PFSK-1 (cell line): ENCODE measurements at regions not wholly inside any gene's neighbourhood (a gene's known extent, or its start where the extent isn't known, plus 50 kb on each side); places are given as distances from the start of the nearest gene placed in this dataset.

Source experiments
- FOXP2 ChIP-seq: optimal IDR thresholded peaks from 2 replicates; pipeline ENCODE3; 2011; ENCODE audit warnings: borderline replicate concordance, control low read depth, inconsistent platforms; ENCODE audit not compliant: insufficient read depth; ENCODE audit errors: extremely low read length, extremely low read depth
- POLR2AphosphoS5 ChIP-seq: IDR thresholded peaks from 2 replicates; pipeline ENCODE4 v1.6.1; 2012; ENCODE audit warnings: low read depth, mild to moderate bottlenecking, control low read depth, low read length, moderate library complexity
- SIN3A ChIP-seq: IDR thresholded peaks from 2 replicates; pipeline ENCODE4 v1.6.1; 2012; ENCODE audit warnings: mild to moderate bottlenecking, low read length, moderate library complexity, borderline replicate concordance; ENCODE audit not compliant: insufficient read depth
- TAF1 ChIP-seq: IDR thresholded peaks from 2 replicates; pipeline ENCODE4 v1.6.1; 2012; ENCODE audit warnings: low read length, control low read depth, borderline replicate concordance; ENCODE audit not compliant: insufficient read depth
- TF ChIP-seq, protein P1 (sequence below), 2 experiments: IDR thresholded peaks; 2 replicates each; pipeline versions ENCODE4 v1.6.1 to v1.8.0; 2011 to 2012; ENCODE audit warnings: low read depth in 2 of 2, low read length in 2 of 2, control low read depth in 1 of 2, inconsistent platforms in 1 of 2, mild to moderate bottlenecking in 1 of 2, moderate library complexity in 1 of 2; ENCODE audit not compliant: insufficient read depth in 1 of 2

- TF ChIP-seq, protein P1, sequence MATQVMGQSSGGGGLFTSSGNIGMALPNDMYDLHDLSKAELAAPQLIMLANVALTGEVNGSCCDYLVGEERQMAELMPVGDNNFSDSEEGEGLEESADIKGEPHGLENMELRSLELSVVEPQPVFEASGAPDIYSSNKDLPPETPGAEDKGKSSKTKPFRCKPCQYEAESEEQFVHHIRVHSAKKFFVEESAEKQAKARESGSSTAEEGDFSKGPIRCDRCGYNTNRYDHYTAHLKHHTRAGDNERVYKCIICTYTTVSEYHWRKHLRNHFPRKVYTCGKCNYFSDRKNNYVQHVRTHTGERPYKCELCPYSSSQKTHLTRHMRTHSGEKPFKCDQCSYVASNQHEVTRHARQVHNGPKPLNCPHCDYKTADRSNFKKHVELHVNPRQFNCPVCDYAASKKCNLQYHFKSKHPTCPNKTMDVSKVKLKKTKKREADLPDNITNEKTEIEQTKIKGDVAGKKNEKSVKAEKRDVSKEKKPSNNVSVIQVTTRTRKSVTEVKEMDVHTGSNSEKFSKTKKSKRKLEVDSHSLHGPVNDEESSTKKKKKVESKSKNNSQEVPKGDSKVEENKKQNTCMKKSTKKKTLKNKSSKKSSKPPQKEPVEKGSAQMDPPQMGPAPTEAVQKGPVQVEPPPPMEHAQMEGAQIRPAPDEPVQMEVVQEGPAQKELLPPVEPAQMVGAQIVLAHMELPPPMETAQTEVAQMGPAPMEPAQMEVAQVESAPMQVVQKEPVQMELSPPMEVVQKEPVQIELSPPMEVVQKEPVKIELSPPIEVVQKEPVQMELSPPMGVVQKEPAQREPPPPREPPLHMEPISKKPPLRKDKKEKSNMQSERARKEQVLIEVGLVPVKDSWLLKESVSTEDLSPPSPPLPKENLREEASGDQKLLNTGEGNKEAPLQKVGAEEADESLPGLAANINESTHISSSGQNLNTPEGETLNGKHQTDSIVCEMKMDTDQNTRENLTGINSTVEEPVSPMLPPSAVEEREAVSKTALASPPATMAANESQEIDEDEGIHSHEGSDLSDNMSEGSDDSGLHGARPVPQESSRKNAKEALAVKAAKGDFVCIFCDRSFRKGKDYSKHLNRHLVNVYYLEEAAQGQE (IDR thresholded peaks at IDR 0.05; ENCODE audit: insufficient read depth in 1 of 2, low read depth in 2 of 2, low read length in 2 of 2): no peak
- TF ChIP-seq POLR2AphosphoS5: no peak
- no peak for TF ChIP-seq SIN3A
- no peak for TF ChIP-seq TAF1
- no peak for TF ChIP-seq FOXP2
Measured at GRCh38 chr5:117942861-117943519, 1045.4 kb downstream of the DTWD2 start.
